Neural progenitor cell (in vitro differentiated cells): ENCODE measurements at regions not wholly inside any gene's neighbourhood (a gene's known extent, or its start where the extent isn't known, plus 50 kb on each side); places are given as distances from the start of the nearest gene placed in this dataset.

Experiments used
- DNase-seq: peaks from one replicate; pipeline ENCODE4 v3.0.0-alpha.2; 2016; ENCODE audit warnings: low spot score
- H2AFZ ChIP-seq: fragments of 200-600 bp; sonication (generic); replicated peaks from 2 replicates; pipeline ENCODE4 v1.6.1; 2016; ENCODE audit warnings: antibody characterized with exemption
- H3F3A ChIP-seq: fragments of 200-600 bp; sonication (generic); 2 replicates; pipeline ENCODE4 v1.6.1; 2016; ENCODE audit warnings: antibody characterized with exemption, low read depth
- H3K27ac ChIP-seq: fragments of 200-600 bp; sonication (generic); 2 replicates; pipeline ENCODE4 v1.5.1; 2016; ENCODE audit warnings: mild to moderate bottlenecking
- H3K27me3 ChIP-seq: fragments of 200-600 bp; sonication (generic); 2 replicates; pipeline ENCODE4 v1.6.1; 2016; ENCODE audit warnings: mild to moderate bottlenecking, moderate library complexity
- H3K36me3 ChIP-seq: fragments of 200-600 bp; sonication (generic); 2 replicates; pipeline ENCODE4 v1.5.1; 2016
- H3K4me1 ChIP-seq: fragments of 200-600 bp; sonication (generic); 2 replicates; pipeline ENCODE4 v1.6.1; 2016; ENCODE audit warnings: mixed run types
- H3K4me2 ChIP-seq: fragments of 200-600 bp; sonication (generic); 2 replicates; pipeline ENCODE4 v1.6.1; 2016
- H3K4me3 ChIP-seq: fragments of 200-600 bp; sonication (generic); 2 replicates; pipeline ENCODE4 v1.5.1; 2016
- H3K79me2 ChIP-seq: fragments of 200-600 bp; sonication (generic); 2 replicates; pipeline ENCODE4 v1.6.1; 2016; ENCODE audit warnings: low read depth
- H3K9ac ChIP-seq: fragments of 200-600 bp; sonication (generic); 2 replicates; pipeline ENCODE4 v1.6.1; 2016
- H3K9me3 ChIP-seq: fragments of 200-600 bp; sonication (generic); 2 replicates; pipeline ENCODE4 v1.5.1; 2016; ENCODE audit warnings: low read depth
- H4K20me1 ChIP-seq: fragments of 200-600 bp; sonication (generic); 2 replicates; pipeline ENCODE4 v1.6.1; 2016; ENCODE audit warnings: low read depth
- H3K27ac Mint-ChIP-seq: 3 replicates; pipeline ENCODE4 v1.8.0; 2021; ENCODE audit warnings: mixed read lengths
- H3K27me3 Mint-ChIP-seq: 2 replicates; pipeline ENCODE4 v1.8.0; 2022; ENCODE audit warnings: low read depth, mild to moderate bottlenecking, inconsistent platforms, moderate library complexity, mixed read lengths; ENCODE audit not compliant: insufficient read depth
- H3K36me3 Mint-ChIP-seq: 3 replicates; pipeline ENCODE4 v1.8.0; 2021; ENCODE audit warnings: mixed read lengths
- H3K4me1 Mint-ChIP-seq: 3 replicates; pipeline ENCODE4 v1.8.0; 2021; ENCODE audit warnings: mixed read lengths
- H3K4me3 Mint-ChIP-seq: 3 replicates; pipeline ENCODE4 v1.8.0; 2021; ENCODE audit warnings: mild to moderate bottlenecking, moderate library complexity, mixed read lengths
- H3K9me3 Mint-ChIP-seq: 3 replicates; pipeline ENCODE4 v1.8.0; 2020; ENCODE audit warnings: mixed read lengths
- EZH2 ChIP-seq: fragments of 200-600 bp; sonication (generic); IDR thresholded peaks from 2 replicates; pipeline ENCODE4 v1.6.1; 2017; ENCODE audit warnings: antibody characterized with exemption, mild to moderate bottlenecking, moderate library complexity
- EZH2phosphoT487 ChIP-seq: fragments of 200-600 bp; sonication (generic); IDR thresholded peaks from 2 replicates; pipeline ENCODE4 v1.6.1; 2017; ENCODE audit warnings: antibody characterized with exemption
- TF ChIP-seq, protein P1 (sequence below): fragments of 200-600 bp; sonication (generic); IDR thresholded peaks from 2 replicates; pipeline ENCODE4 v1.5.1; 2017; ENCODE audit warnings: antibody characterized with exemption, mild to moderate bottlenecking

DNA sequence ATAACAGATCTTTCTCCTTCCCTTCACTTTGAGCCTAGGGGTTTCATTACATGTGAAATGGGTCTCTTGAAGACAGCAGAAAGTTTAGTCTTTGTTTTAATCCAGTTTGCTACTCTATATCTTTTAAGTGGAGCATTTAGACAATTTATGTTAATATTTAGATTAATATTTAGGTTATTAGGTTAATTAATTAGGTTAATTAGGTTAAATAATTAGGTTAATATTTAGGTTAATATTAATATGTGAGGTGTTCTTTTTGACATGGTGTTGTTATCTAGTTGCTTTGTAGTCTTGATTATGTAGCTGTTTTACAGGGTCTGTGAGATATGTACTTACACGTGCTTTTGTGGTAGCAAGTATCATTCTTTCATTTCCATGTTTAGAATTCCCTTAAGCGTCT is 312.9 kb downstream of the NEK10 start:
- no peak overlapping the region for H3K9ac ChIP-seq
- H3K27me3 ChIP-seq, result no peaks in the 10 kb centered on the region
- Mint-ChIP-seq H3K9me3 (peaks cover 22% of the 10 kb centered on the region), H3K4me1 (no peaks in the 10 kb centered on the region), H3K4me3 (no peak overlapping the region), H3K27me3 (no peaks in the 10 kb centered on the region), H3K27ac (no peak overlapping the region), H3K36me3 (no peaks in the 10 kb centered on the region)
- H3K4me2 ChIP-seq, result no peak overlapping the region
- no peaks in the 10 kb centered on the region for H3F3A ChIP-seq
- no peak for TF ChIP-seq EZH2
- TF ChIP-seq, protein P1, sequence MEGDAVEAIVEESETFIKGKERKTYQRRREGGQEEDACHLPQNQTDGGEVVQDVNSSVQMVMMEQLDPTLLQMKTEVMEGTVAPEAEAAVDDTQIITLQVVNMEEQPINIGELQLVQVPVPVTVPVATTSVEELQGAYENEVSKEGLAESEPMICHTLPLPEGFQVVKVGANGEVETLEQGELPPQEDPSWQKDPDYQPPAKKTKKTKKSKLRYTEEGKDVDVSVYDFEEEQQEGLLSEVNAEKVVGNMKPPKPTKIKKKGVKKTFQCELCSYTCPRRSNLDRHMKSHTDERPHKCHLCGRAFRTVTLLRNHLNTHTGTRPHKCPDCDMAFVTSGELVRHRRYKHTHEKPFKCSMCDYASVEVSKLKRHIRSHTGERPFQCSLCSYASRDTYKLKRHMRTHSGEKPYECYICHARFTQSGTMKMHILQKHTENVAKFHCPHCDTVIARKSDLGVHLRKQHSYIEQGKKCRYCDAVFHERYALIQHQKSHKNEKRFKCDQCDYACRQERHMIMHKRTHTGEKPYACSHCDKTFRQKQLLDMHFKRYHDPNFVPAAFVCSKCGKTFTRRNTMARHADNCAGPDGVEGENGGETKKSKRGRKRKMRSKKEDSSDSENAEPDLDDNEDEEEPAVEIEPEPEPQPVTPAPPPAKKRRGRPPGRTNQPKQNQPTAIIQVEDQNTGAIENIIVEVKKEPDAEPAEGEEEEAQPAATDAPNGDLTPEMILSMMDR, result no peak
- no peaks in the 10 kb centered on the region for H3K79me2 ChIP-seq
- H4K20me1 ChIP-seq, result no peaks in the 10 kb centered on the region
- no peaks in the 10 kb centered on the region for H3K36me3 ChIP-seq
- no peak for DNase-seq
- no peak overlapping the region for H3K4me3 ChIP-seq
- H3K27ac ChIP-seq, result no peak overlapping the region
- no peak overlapping the region for H2AFZ ChIP-seq
- H3K4me1 ChIP-seq, result no peaks in the 10 kb centered on the region
- no peaks in the 10 kb centered on the region for H3K9me3 ChIP-seq

- Mint-ChIP-seq H3K36me3 (no peaks in the 10 kb centered on the region), H3K27me3 (no peaks in the 10 kb centered on the region)
These were observed 309.7 kb downstream of the NEK10 start for GRCh38 chr3:27059489-27059888.

More at GRCh38 chr3:27059489-27059888, 309.7 kb downstream of the NEK10 start:
- Histone ChIP-seq H3K27me3 (no peaks in the 10 kb centered on the region), H3K9me3 (no peaks in the 10 kb centered on the region), H3F3A (no peaks in the 10 kb centered on the region), H3K4me1 (no peaks in the 10 kb centered on the region), H4K20me1 (no peaks in the 10 kb centered on the region), H3K36me3 (no peaks in the 10 kb centered on the region), H3K4me2 (no peak overlapping the region), H3K79me2 (no peaks in the 10 kb centered on the region), H3K27ac (no peak overlapping the region), H3K4me3 (no peak overlapping the region), H3K9ac (no peak overlapping the region), H2AFZ (no peak overlapping the region)
- H3K4me1 Mint-ChIP-seq, result no peaks in the 10 kb centered on the region
- H3K27ac Mint-ChIP-seq, result no peak overlapping the region
- no peak for DNase-seq
- TF ChIP-seq EZH2, result no peak
- no peak for TF ChIP-seq EZH2phosphoT487
- TF ChIP-seq, protein P1, result no peak
- no peak overlapping the region for H3K4me3 Mint-ChIP-seq
- peaks cover 8% of the 10 kb centered on the region for H3K9me3 Mint-ChIP-seq
